ENCODE measurements at regions not wholly inside any gene's neighbourhood (a gene's known extent, or its start where the extent isn't known, plus 50 kb on each side); places are given as distances from the start of the nearest gene placed in this dataset.

DNA sequence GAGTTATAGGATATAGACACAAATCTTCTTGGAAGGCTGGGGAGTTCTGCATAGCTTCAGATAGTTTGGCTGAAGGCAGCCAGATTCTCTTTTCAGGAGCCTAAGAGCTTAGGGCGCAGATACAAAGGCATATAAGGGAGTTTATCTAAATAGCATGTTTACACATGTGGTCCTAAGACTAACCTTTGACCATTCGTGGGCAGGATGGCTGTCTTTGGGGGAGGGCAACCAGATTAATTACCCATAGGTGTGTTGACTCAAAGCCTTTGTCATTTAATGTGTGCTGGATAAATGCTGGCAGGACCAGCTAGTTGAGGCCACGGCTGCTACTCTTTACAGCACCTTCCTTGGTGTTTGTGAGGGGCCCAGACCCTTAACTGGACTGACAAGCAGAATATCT, 71.8 kb downstream of the IER5 start:
- FAIRE-seq: no peak
- no peak for TF ChIP-seq POLR2A (IDR thresholded peaks at IDR 0.05; ENCODE audit: low read depth, low read length)
- DNase-seq (ENCODE audit: insufficient read length, low spot score): no peak

- no peak for DNase-seq (ENCODE audit: insufficient read length, low spot score)
- TF ChIP-seq POLR2A (IDR thresholded peaks at IDR 0.05; ENCODE audit: low read depth, low read length): no peak
- FAIRE-seq: no peak
These were observed 72.7 kb downstream of the IER5 start for GRCh38 chr1:181160998-181161870.

- no peak for FAIRE-seq
- DNase-seq (ENCODE audit: insufficient read length, low spot score): no peak
- TF ChIP-seq POLR2A (IDR thresholded peaks at IDR 0.05; ENCODE audit: low read depth, low read length): no peak
These were observed 75.2 kb downstream of the IER5 start for GRCh38 chr1:181163662-181164061.

- FAIRE-seq (peak; percentile 41), DNase-seq (ENCODE audit: insufficient read length, low spot score) (peak; percentile 67)
- TF ChIP-seq POLR2A (IDR thresholded peaks at IDR 0.05; ENCODE audit: low read depth, low read length): no peak
These were observed 78.1 kb downstream of the IER5 start for GRCh38 chr1:181166377-181167196.

- FAIRE-seq (no peak), DNase-seq (ENCODE audit: insufficient read length, low spot score) (no peak)
- TF ChIP-seq POLR2A (IDR thresholded peaks at IDR 0.05; ENCODE audit: low read depth, low read length): no peak
These were observed 80.9 kb downstream of the IER5 start for GRCh38 chr1:181169281-181169865.

DNA sequence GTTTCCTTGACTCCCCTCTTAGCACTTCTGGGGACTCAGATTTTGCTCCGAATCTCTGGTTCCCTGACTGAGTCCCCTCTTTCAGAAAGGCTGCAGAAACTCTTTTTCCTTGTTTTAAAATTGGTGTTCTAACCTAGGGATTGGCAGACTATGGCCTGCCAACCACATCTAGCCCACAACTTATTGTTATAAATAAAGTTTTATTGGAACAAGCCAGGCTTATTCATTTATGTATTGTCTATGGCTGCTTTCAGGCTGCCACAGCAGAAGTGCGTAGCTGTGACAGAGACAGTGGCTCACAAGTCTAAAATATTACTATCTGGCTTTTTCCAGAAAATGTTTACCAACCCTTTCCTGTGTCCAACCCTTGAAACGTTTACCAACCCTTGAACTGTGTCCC, 81.7 kb downstream of the IER5 start:
- TF ChIP-seq POLR2A (IDR thresholded peaks at IDR 0.05; ENCODE audit: low read depth, low read length): no peak
- no peak for DNase-seq (ENCODE audit: insufficient read length, low spot score)
- no peak for FAIRE-seq

DNA sequence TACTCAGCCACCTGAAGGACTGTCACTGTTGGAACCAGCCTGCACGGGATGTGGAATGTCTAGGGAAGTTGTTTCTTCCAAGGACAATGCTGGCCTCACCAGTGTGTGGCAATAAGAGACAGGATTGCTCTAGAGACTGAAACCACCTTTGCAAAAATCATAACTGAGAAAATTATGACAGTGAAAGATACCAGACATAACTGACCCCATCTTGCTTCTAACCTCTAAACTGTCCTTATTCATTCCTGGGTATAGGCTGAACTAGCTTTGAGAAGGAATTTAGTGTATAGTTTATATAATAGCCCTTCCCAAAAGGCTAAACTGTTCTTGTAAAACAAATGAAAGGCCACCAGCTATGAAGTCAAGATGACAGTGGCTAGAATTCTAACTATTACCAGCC, 83.6 kb downstream of the IER5 start:
- FAIRE-seq (no peak), DNase-seq (ENCODE audit: insufficient read length, low spot score) (no peak)
- no peak for TF ChIP-seq POLR2A (IDR thresholded peaks at IDR 0.05; ENCODE audit: low read depth, low read length)

- no peak for TF ChIP-seq POLR2A (IDR thresholded peaks at IDR 0.05; ENCODE audit: low read depth, low read length)
- no peak for DNase-seq (ENCODE audit: insufficient read length, low spot score)
- FAIRE-seq: no peak
These were observed 85.4 kb downstream of the IER5 start for GRCh38 chr1:181173761-181174447.

DNA sequence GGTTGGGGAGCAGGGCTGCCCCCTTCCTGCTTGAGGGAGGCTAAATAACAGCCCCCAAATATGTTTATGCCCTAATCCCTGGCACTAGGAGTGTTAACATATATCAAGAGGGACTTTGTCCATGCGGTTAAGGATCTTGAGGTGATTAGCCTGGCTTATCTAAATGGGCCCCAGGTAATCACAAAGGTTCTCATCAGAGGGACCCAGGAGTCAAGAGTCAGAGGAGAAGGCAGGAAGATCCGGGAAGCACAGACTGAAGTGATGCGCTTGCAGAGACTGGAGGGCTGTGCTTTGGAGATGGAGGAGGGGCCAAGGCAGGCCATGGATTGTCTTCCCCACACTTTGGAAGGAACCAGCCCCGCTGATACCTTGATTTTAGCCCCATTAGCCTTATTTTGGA, 86.4 kb downstream of the IER5 start:
- no peak for DNase-seq (ENCODE audit: insufficient read length, low spot score)
- no peak for TF ChIP-seq POLR2A (IDR thresholded peaks at IDR 0.05; ENCODE audit: low read depth, low read length)
- FAIRE-seq: no peak

DNA sequence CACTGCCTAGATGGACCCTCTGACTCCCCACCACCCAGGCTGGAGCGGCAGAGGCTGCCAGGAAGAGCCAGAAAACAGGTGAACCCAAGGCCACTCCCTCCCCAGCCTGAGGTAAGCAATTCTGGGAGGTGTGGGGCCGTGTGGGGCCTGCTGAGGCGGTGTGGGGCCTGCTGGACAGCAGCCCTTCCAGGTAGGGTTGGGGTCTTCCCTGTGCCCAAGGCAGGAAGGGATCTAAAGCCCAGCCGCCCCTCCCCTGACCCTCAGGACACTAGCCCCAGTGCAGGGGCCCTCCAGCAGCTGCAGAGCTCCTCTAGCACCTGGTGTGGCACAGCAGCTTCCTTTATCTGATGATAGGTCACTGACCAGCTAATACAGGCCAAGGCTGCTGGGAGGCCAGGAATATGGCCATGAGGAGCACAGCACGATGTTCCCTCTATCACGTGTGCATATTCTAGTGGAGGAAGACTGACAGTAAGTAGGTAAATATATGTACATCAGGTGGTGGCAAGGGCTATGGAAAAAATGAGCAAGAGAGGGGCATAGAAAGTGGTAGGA, 86.9 kb downstream of the IER5 start:
- TF ChIP-seq POLR2A (IDR thresholded peaks at IDR 0.05; ENCODE audit: low read depth, low read length): no peak

GRCh38 chr1:181175955-181176354, 87.5 kb downstream of the IER5 start:
- FAIRE-seq (no peak), DNase-seq (ENCODE audit: insufficient read length, low spot score) (no peak)
- TF ChIP-seq POLR2A (IDR thresholded peaks at IDR 0.05; ENCODE audit: low read depth, low read length): no peak

More for the DNA sequence above, 86.9 kb downstream of the IER5 start:
- no peak for DNase-seq (ENCODE audit: insufficient read length, low spot score)
- no peak for FAIRE-seq

- no peak for FAIRE-seq
- no peak for DNase-seq (ENCODE audit: insufficient read length, low spot score)
- no peak for TF ChIP-seq POLR2A (IDR thresholded peaks at IDR 0.05; ENCODE audit: low read depth, low read length)
These were observed 89.9 kb downstream of the IER5 start for GRCh38 chr1:181178241-181178879.

All from H54 (cell line).